ENCODE measurements at regions not wholly inside any gene's neighbourhood (a gene's known extent, or its start where the extent isn't known, plus 50 kb on each side); places are given as distances from the start of the nearest gene placed in this dataset.

DNA sequence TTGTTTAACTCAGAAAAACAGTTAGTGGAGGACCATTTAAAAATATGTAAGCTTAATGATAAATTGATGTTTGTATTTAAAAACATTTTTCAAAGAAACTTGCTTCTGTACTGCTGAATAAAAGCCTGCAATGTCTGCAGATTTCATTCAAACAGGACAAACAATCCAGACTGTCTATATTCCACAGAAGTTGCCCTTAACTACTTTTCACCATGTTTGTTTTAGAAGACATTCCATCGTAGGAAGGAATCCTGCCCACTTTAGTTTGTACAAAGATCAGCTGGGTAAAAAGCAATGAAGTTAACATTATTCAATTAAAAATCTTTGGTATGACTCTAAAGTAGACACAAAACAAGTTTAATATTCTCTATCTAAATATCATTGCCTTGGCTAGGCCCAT, 195.7 kb upstream of the CCNH start:
- TF ChIP-seq CTCF (IDR thresholded peaks at IDR 0.05; ENCODE audit: insufficient read depth, low read depth, low read length), result no peak
- TF ChIP-seq EZH2 (IDR thresholded peaks at IDR 0.05; ENCODE audit: insufficient read depth, low read length), result no peak
